ENCODE measurements at regions not wholly inside any gene's neighbourhood (a gene's known extent, or its start where the extent isn't known, plus 50 kb on each side); places are given as distances from the start of the nearest gene placed in this dataset.
"Not testable (repeated sequence)": the region's sequence is repeated elsewhere in the genome, so short reads cannot be mapped to it uniquely, and the experiment has no call there.

GRCh38 chrX:140274811-140275525 lies 229.9 kb downstream of the SOX3 start:
- H3K27ac Mint-ChIP-seq: no peak overlapping the region
- H3K4me1 Mint-ChIP-seq: peaks cover 0 to 3% (median 0%) of the 10 kb centered on the region in 3 donors
- H3K36me3 Mint-ChIP-seq: no peaks in the 10 kb centered on the region
- peaks cover 1% of the 10 kb centered on the region for H3K27me3 Mint-ChIP-seq
- H3K4me3 Mint-ChIP-seq: no peak overlapping the region
- H3K9me3 Mint-ChIP-seq: peaks cover 3 to 6% (median 5%) of the 10 kb centered on the region in 3 donors

- Mint-ChIP-seq H3K4me3 (no peak overlapping the region), H3K27me3 (peaks cover 1% of the 10 kb centered on the region), H3K36me3 (no peaks in the 10 kb centered on the region), H3K27ac (no peak overlapping the region), H3K4me1 (peaks cover 0 to 3% (median 0%) of the 10 kb centered on the region in 3 donors), H3K9me3 (peaks cover 3 to 7% (median 6%) of the 10 kb centered on the region in 3 donors)
These were observed 230.9 kb downstream of the SOX3 start for GRCh38 chrX:140273921-140274320.

- no peaks in the 10 kb centered on the region for H3K36me3 Mint-ChIP-seq
- no peak overlapping the region for H3K4me3 Mint-ChIP-seq
- H3K27ac Mint-ChIP-seq: no peak overlapping the region
- peaks cover 0 to 6% (median 3%) of the 10 kb centered on the region in 3 donors for H3K9me3 Mint-ChIP-seq
- no peaks in the 10 kb centered on the region for H3K27me3 Mint-ChIP-seq
- no peaks in the 10 kb centered on the region for H3K4me1 Mint-ChIP-seq
These were observed 254.5 kb downstream of the SOX3 start for GRCh38 chrX:140250391-140250790.

DNA sequence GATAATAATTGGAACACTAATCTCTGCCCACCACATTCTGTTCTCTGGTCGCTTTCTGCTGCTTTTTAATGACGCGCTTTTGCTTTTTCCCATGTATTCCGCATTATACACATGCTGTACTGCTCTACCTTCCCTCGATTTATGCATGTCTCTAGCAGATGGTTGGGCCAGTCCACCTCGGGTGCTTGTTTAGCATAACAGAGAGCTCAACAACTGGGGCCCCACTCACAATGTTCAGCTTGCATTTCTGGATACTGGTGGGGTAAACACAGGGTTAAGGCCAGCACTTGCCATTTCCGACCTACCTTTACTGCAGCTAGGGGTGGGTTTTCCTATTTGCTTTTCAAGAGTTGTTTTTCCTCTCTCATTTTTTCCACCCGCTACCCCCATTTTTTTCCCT lies 255.8 kb downstream of the SOX3 start:
- H3K9me3 Mint-ChIP-seq: peaks cover 0 to 6% (median 0%) of the 10 kb centered on the region in 3 donors
- no peaks in the 10 kb centered on the region for H3K36me3 Mint-ChIP-seq
- no peak overlapping the region for H3K27ac Mint-ChIP-seq
- no peak overlapping the region for H3K4me3 Mint-ChIP-seq
- no peaks in the 10 kb centered on the region for H3K27me3 Mint-ChIP-seq
- H3K4me1 Mint-ChIP-seq: no peaks in the 10 kb centered on the region

- H3K4me3 Mint-ChIP-seq: no peak overlapping the region
- peaks cover 0 to 18% (median 10%) of the 10 kb centered on the region in 3 donors for H3K9me3 Mint-ChIP-seq
- no peaks in the 10 kb centered on the region for H3K4me1 Mint-ChIP-seq
- H3K27ac Mint-ChIP-seq: no peak overlapping the region
- H3K27me3 Mint-ChIP-seq: no peaks in the 10 kb centered on the region
- no peaks in the 10 kb centered on the region for H3K36me3 Mint-ChIP-seq
These were observed 263.9 kb upstream of the CXorf66 start for GRCh38 chrX:140229191-140229590.

DNA sequence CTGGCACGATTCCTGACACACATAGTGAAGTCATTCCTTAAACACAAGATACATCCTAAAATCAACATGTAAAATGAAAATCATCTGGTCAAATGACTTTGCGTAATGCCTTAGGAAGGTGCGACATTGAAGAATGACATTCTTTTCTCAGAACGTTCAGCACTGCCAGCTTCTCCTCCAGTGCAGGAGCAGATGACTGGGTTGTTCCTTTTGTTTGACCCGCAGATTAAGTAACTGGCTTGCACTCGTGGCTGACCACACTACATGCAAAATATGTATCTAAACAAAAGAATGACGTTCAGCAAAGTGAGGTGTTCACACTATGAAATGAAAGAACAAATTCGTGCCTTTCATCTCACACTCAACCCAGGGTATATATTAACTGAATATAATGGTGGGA lies 260.7 kb upstream of the CXorf66 start:
- H3K9me3 Mint-ChIP-seq, H3K4me3 Mint-ChIP-seq, H3K27me3 Mint-ChIP-seq, H3K4me1 Mint-ChIP-seq, H3K36me3 Mint-ChIP-seq, H3K27ac Mint-ChIP-seq: not testable (repeated sequence)

- not testable (repeated sequence) for H3K27me3 Mint-ChIP-seq, H3K27ac Mint-ChIP-seq, H3K4me3 Mint-ChIP-seq, H3K36me3 Mint-ChIP-seq, H3K9me3 Mint-ChIP-seq, H3K4me1 Mint-ChIP-seq
These were observed 250.6 kb upstream of the CXorf66 start for GRCh38 chrX:140215894-140216293.

GRCh38 chrX:140214518-140214917 lies 249.2 kb upstream of the CXorf66 start:
- H3K9me3 Mint-ChIP-seq, H3K36me3 Mint-ChIP-seq, H3K27ac Mint-ChIP-seq, H3K4me3 Mint-ChIP-seq, H3K4me1 Mint-ChIP-seq, H3K27me3 Mint-ChIP-seq: not testable (repeated sequence)

- Mint-ChIP-seq H3K4me3 (no peak overlapping the region), H3K9me3 (peaks cover 0 to 1% (median 0%) of the 10 kb centered on the region in 3 donors), H3K4me1 (no peaks in the 10 kb centered on the region), H3K36me3 (no peaks in the 10 kb centered on the region), H3K27ac (no peak overlapping the region), H3K27me3 (no peaks in the 10 kb centered on the region)
These were observed 241.3 kb upstream of the CXorf66 start for GRCh38 chrX:140206657-140207056.

- Mint-ChIP-seq H3K4me3 (no peak overlapping the region), H3K9me3 (no peaks in the 10 kb centered on the region), H3K36me3 (no peaks in the 10 kb centered on the region), H3K27me3 (no peaks in the 10 kb centered on the region), H3K4me1 (peaks cover 0 to 2% (median 0%) of the 10 kb centered on the region in 3 donors), H3K27ac (no peak overlapping the region)
These were observed 225.3 kb upstream of the CXorf66 start for GRCh38 chrX:140190441-140191108.

- no peaks in the 10 kb centered on the region for H3K27me3 Mint-ChIP-seq
- no peaks in the 10 kb centered on the region for H3K4me1 Mint-ChIP-seq
- H3K4me3 Mint-ChIP-seq: no peak overlapping the region
- H3K9me3 Mint-ChIP-seq: peaks cover 0 to 5% (median 0%) of the 10 kb centered on the region in 3 donors
- H3K36me3 Mint-ChIP-seq: no peaks in the 10 kb centered on the region
- H3K27ac Mint-ChIP-seq: no peak overlapping the region
These were observed 215.3 kb upstream of the CXorf66 start for GRCh38 chrX:140180585-140180984.

DNA sequence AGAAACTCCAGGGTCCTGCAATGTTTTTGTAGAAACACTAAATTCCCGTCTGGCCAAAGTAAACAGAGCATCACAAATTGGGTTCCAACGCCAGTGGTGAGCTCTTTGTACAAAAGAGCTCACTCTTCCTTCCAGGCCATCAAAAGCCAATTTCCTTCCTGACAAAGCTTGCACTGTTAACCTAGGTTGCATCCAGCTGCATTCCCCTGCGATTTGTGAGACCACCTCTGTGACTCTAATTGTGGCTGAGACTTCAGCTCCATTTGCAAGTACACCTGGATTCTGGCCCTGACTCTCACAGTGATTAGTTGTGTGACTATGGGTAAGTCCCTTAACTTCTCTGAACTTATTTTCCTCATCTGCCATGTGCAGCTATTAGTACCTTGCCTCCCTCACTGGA lies 212.5 kb upstream of the CXorf66 start:
- H3K4me1 Mint-ChIP-seq: no peaks in the 10 kb centered on the region
- no peaks in the 10 kb centered on the region for H3K36me3 Mint-ChIP-seq
- H3K27me3 Mint-ChIP-seq: no peaks in the 10 kb centered on the region
- H3K27ac Mint-ChIP-seq: no peak overlapping the region
- peaks cover 0 to 5% (median 2%) of the 10 kb centered on the region in 3 donors for H3K9me3 Mint-ChIP-seq
- no peak overlapping the region for H3K4me3 Mint-ChIP-seq

- H3K36me3 Mint-ChIP-seq: no peaks in the 10 kb centered on the region
- H3K27me3 Mint-ChIP-seq: no peaks in the 10 kb centered on the region
- no peak overlapping the region for H3K4me3 Mint-ChIP-seq
- no peaks in the 10 kb centered on the region for H3K4me1 Mint-ChIP-seq
- peaks cover 0 to 6% (median 3%) of the 10 kb centered on the region in 3 donors for H3K9me3 Mint-ChIP-seq
- no peak overlapping the region for H3K27ac Mint-ChIP-seq
These were observed 207.1 kb upstream of the CXorf66 start for GRCh38 chrX:140172401-140172800.

GRCh38 chrX:140167551-140167950 lies 202.2 kb upstream of the CXorf66 start:
- no peaks in the 10 kb centered on the region for H3K36me3 Mint-ChIP-seq
- peaks cover 0 to 6% (median 1%) of the 10 kb centered on the region in 3 donors for H3K9me3 Mint-ChIP-seq
- H3K4me3 Mint-ChIP-seq: no peak overlapping the region
- H3K4me1 Mint-ChIP-seq: no peaks in the 10 kb centered on the region
- H3K27me3 Mint-ChIP-seq: no peaks in the 10 kb centered on the region
- no peak overlapping the region for H3K27ac Mint-ChIP-seq

DNA sequence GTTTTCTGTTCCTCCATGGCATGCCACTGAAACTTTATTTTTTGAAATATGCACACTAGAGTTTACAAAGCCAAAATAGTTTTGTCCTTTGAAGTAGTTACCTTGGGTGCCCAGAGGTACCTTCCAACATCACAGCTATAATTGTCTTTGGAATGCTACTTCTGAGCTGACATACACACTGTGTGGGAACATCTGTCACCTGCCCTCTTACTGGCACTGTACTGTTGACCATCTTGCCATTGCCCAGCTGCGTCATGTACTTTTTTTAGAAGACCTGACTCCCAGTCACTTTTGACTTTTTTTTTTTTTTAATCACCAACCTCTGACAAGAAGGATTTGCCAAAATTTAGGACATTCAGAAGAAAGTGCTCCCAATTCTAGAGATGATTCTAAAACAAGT lies 200.5 kb upstream of the CXorf66 start:
- H3K36me3 Mint-ChIP-seq: no peaks in the 10 kb centered on the region
- no peaks in the 10 kb centered on the region for H3K4me1 Mint-ChIP-seq
- no peaks in the 10 kb centered on the region for H3K9me3 Mint-ChIP-seq
- H3K4me3 Mint-ChIP-seq: no peak overlapping the region
- no peaks in the 10 kb centered on the region for H3K27me3 Mint-ChIP-seq
- no peak overlapping the region for H3K27ac Mint-ChIP-seq

DNA sequence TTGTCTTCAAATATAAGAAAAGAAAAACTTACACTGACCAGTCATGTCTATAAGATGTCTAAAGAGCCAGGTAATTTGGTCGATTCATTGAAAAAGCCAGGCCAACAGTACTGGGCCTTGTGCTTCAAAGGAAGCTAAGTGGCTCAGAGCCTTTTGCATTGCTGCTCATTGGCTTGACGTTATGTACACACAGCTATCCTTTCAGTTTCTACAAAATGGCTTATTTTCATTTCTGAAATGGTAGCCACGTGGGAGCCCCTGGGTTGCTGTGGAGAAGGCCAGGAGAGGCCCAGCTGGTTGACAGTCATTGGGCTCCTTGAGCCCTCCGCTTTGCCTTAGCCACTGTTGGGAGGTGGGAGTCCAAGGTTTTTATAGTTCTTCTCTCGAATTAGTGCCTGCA lies 199.1 kb upstream of the CXorf66 start:
- Mint-ChIP-seq H3K4me3 (no peak overlapping the region), H3K27me3 (no peaks in the 10 kb centered on the region), H3K36me3 (no peaks in the 10 kb centered on the region), H3K9me3 (no peaks in the 10 kb centered on the region), H3K27ac (no peak overlapping the region), H3K4me1 (no peaks in the 10 kb centered on the region)
